Uterus (tissue), 2 donors: ENCODE measurements at regions not wholly inside any gene's neighbourhood (a gene's known extent, or its start where the extent isn't known, plus 50 kb on each side); places are given as distances from the start of the nearest gene placed in this dataset.

ENCODE experiments used
- CTCF ChIP-seq, 4 experiments: fragments of 200-600 bp in 2 of 4; fragments of 450-650 bp in 2 of 4; sonication (generic) in 2 of 4; IDR thresholded peaks; one replicate each; pipeline ENCODE4 v1.5.1; 2016 to 2019; ENCODE audit warnings: antibody characterized with exemption in 4 of 4, mild to moderate bottlenecking in 2 of 4, moderate library complexity in 1 of 4
- POLR2A ChIP-seq, 2 donors: fragments of 450-650 bp; IDR thresholded peaks; one replicate each; pipeline ENCODE4 v1.6.1; 2016; ENCODE audit warnings: antibody characterized with exemption in 2 of 2, mild to moderate bottlenecking in 1 of 2, moderate library complexity in 1 of 2

- TF ChIP-seq CTCF (IDR thresholded peaks at IDR 0.05) (no peak), POLR2A (IDR thresholded peaks at IDR 0.05) (no peak)
Observed at GRCh38 chr13:39254601-39255000, 216.3 kb downstream of the NHLRC3 start.
